ENCODE measurements at regions not wholly inside any gene's neighbourhood (a gene's known extent, or its start where the extent isn't known, plus 50 kb on each side); places are given as distances from the start of the nearest gene placed in this dataset.

- H3K4me1 Mint-ChIP-seq (ENCODE audit: low read depth): peaks cover 4% of the 10 kb centered on the region
- H3K9me3 Mint-ChIP-seq (ENCODE audit: low read depth): no peaks in the 10 kb centered on the region
- no peak for DNase-seq (ENCODE audit: low spot score)
- no peak overlapping the region for H3K4me3 Mint-ChIP-seq (ENCODE audit: unreplicated experiment)
- H3K27ac Mint-ChIP-seq (ENCODE audit: unreplicated experiment): no peak overlapping the region
- no peak for TF ChIP-seq CTCF (IDR thresholded peaks at IDR 0.05)
- peaks cover 15% of the 10 kb centered on the region for H3K27me3 Mint-ChIP-seq (ENCODE audit: low read depth)
- H3K36me3 Mint-ChIP-seq (ENCODE audit: low read depth): no peaks in the 10 kb centered on the region
Observed at GRCh38 chr7:36072620-36073019, 80.4 kb upstream of the EEPD1 start.

- Mint-ChIP-seq H3K27me3 (ENCODE audit: low read depth) (peaks cover 14% of the 10 kb centered on the region), H3K36me3 (ENCODE audit: low read depth) (no peaks in the 10 kb centered on the region), H3K27ac (ENCODE audit: unreplicated experiment) (no peak overlapping the region), H3K4me3 (ENCODE audit: unreplicated experiment) (no peak overlapping the region), H3K9me3 (ENCODE audit: low read depth) (no peaks in the 10 kb centered on the region), H3K4me1 (ENCODE audit: low read depth) (peaks cover 7% of the 10 kb centered on the region)
- DNase-seq (ENCODE audit: low spot score): no peak
- TF ChIP-seq CTCF (IDR thresholded peaks at IDR 0.05): no peak
Observed at GRCh38 chr7:36075561-36075960, 77.5 kb upstream of the EEPD1 start.

GRCh38 chr7:36076074-36076473, 77.0 kb upstream of the EEPD1 start:
- TF ChIP-seq CTCF (IDR thresholded peaks at IDR 0.05): no peak
- H3K9me3 Mint-ChIP-seq (ENCODE audit: low read depth): no peaks in the 10 kb centered on the region
- H3K27ac Mint-ChIP-seq (ENCODE audit: unreplicated experiment): no peak overlapping the region
- H3K4me3 Mint-ChIP-seq (ENCODE audit: unreplicated experiment): no peak overlapping the region
- no peak for DNase-seq (ENCODE audit: low spot score)
- no peaks in the 10 kb centered on the region for H3K36me3 Mint-ChIP-seq (ENCODE audit: low read depth)
- peaks cover 7% of the 10 kb centered on the region for H3K4me1 Mint-ChIP-seq (ENCODE audit: low read depth)
- H3K27me3 Mint-ChIP-seq (ENCODE audit: low read depth): peaks cover 14% of the 10 kb centered on the region

- Mint-ChIP-seq H3K4me1 (ENCODE audit: low read depth) (peaks cover 7% of the 10 kb centered on the region), H3K4me3 (ENCODE audit: unreplicated experiment) (no peak overlapping the region), H3K27ac (ENCODE audit: unreplicated experiment) (no peak overlapping the region), H3K9me3 (ENCODE audit: low read depth) (no peaks in the 10 kb centered on the region), H3K27me3 (ENCODE audit: low read depth) (peaks cover 7% of the 10 kb centered on the region), H3K36me3 (ENCODE audit: low read depth) (no peaks in the 10 kb centered on the region)
- no peak for DNase-seq (ENCODE audit: low spot score)
- TF ChIP-seq CTCF (IDR thresholded peaks at IDR 0.05): no peak
Observed at GRCh38 chr7:36078816-36079360, 74.2 kb upstream of the EEPD1 start.

- DNase-seq (ENCODE audit: low spot score): no peak
- H3K36me3 Mint-ChIP-seq (ENCODE audit: low read depth): no peaks in the 10 kb centered on the region
- no peak overlapping the region for H3K27ac Mint-ChIP-seq (ENCODE audit: unreplicated experiment)
- H3K9me3 Mint-ChIP-seq (ENCODE audit: low read depth): no peaks in the 10 kb centered on the region
- peaks cover 7% of the 10 kb centered on the region for H3K27me3 Mint-ChIP-seq (ENCODE audit: low read depth)
- no peak overlapping the region for H3K4me3 Mint-ChIP-seq (ENCODE audit: unreplicated experiment)
- H3K4me1 Mint-ChIP-seq (ENCODE audit: low read depth): peaks cover 7% of the 10 kb centered on the region
- no peak for TF ChIP-seq CTCF (IDR thresholded peaks at IDR 0.05)
Observed at GRCh38 chr7:36079446-36080025, 73.5 kb upstream of the EEPD1 start.

Measured in chondrocyte (in vitro differentiated cells).